Urothelium cell line (cell line): ENCODE measurements at regions not wholly inside any gene's neighbourhood (a gene's known extent, or its start where the extent isn't known, plus 50 kb on each side); places are given as distances from the start of the nearest gene placed in this dataset.

ENCODE experiments used
- DNase-seq: peaks from one replicate; pipeline ENCODE4 v3.0.0; 2011; ENCODE audit warnings: low spot score, mixed read lengths
- FAIRE-seq: peaks from 2 replicates; lab custom pipeline; 2011; peaks lifted over from hg19 to GRCh38; lab: Jason Lieb, UNC

DNA sequence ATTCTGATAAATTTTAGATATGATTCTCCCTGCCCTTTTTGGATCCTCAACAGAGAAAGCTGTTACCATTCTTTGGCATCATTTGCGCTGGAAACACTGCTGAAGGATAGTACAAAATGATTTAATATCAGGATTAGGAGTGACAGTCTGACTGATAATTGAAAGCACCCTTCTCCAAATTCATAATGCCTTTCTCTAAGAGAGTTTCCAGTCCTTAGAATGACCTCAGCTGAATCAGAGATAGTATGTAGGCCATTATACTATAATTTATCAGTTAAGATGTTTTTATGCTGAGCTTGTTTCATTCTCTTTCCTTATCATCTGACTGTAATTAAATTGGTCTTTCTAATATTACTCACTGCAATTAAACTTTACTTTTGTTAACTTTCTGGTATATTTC lies 166.7 kb downstream of the ZNF326 start:
- FAIRE-seq (no peak), DNase-seq (no peak)

DNA sequence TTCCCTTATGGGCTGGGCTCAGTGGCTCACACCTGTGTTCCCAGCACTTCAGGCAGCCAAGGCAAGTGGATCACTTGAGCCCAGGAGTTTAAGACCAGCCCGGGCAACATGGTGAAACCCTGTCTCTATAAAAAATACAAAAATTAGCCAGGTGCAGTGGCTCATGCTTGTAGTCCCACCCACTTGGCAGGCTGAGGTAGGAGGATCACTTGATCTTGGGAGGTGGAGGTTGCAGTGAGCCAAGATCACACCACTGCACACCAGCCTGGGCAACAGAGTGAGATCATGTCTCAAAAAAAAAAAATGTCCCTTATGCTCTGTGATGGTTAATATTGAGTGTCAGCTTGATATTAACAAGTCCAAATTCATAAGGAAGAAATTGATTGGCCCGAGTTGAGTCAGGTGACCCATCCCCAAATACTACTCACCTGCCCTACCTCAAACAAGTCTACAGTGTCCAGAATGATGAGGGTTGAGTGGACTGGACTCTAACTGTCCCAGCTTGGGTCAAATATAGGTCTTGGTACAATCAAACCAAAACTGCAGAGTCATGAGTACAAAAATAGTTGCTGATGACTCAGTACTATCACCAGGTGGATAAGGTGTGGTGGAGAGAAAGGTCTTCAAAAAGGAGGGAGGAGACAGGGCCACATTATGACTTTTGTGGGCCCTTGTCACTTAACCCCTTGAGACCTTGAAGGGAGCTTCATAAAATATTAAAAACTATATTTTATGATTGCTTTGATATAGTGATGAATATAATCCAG lies 161.0 kb downstream of the ZNF326 start:
- no peak for DNase-seq
- no peak for FAIRE-seq

DNA sequence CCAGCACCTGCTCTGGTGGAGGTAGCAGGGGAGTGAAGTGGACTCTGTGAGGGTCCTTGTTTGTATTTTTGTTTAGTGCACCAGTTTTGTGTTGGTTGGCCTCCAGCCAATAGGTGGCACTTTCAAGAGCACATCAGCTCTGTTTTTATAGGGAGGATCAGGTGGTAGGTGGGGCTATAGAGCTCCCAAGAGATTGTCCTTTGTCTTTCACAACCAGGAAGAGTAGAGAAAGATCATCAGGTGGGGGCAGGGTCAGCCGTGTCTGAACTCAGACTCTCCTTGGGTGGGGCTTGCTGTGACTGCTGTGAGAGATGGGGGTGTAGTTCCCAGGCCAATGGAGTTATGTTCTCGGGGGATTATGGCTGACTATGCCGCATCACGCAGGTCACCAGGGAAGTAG lies 159.8 kb downstream of the ZNF326 start:
- FAIRE-seq (no peak), DNase-seq (no peak)

DNA sequence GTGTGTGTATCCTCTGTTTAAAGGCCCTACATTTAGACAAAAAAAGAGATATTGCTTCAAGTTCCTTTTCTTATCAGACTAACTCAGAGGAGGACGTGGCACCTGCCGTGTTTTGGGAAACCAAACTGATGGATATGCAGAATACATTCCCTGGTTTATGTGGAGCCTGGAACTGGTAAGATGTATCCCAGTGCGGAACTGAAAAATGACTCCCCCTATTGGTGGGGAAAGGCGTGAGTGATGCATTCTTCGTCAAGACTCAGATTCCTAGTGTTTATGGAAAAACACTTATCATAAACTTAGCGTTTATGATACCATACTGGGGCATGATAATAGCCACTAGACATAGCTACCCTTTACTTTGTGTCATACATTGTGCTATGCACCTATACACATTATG lies 154.2 kb downstream of the ZNF326 start:
- no peak for DNase-seq
- no peak for FAIRE-seq

DNA sequence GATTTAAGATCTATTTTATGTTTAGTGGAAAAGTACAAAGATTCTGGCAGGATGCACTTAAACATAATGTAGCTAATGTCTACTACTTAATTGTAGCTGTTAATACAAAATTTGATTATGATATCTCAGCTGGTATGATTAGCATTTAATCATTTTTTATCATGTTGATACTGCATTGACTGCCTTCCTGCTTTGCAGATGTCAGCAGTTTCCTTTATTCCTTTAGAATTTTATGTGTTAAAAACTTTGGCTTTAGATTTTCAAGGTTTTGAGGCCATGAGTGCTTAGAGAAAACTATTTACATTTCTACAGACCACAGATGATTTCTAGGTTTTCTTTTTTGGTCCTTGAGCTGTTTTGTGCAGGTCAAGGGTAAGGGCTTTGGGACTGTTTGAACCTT lies 152.2 kb downstream of the ZNF326 start:
- FAIRE-seq (no peak), DNase-seq (no peak)

DNA sequence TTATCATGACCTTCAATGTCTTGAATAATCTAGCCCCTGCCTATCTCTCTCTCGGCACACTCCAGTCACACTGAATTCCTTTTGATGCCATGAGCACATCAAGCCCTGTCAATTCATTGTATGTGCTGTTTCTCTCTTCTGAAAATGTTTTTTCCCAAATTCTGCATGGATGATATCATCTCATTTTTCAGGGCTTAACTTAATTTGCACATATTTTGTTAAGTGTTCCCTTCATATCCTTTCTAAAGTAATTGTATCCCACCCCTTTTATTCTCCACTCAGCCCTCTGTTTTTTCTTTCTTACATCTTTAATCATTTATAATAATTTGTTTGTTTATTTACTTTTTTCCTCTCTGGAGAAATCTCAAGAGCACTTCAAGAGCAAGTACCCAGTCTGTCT lies 149.9 kb downstream of the ZNF326 start:
- no peak for DNase-seq
- FAIRE-seq = no peak

DNA sequence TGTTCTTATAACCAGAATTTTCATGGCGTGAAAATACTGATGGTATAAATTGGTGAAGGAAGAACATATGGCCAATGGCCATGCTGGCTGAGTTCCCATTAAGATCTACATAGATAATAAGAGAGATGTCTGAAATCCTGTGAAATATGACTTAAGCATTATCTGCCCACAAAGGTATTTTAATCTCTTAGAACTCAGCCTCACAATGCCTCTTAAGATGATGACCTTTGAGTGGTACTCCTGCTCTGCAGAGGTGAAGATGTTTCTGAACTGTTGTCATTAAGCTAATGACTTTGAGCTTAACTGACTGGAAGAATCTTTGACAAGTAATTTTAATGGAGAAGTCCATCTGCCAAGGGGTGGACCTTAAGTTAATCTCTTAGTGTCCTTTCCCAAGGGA lies 148.7 kb downstream of the ZNF326 start:
- no peak for DNase-seq
- FAIRE-seq = no peak

DNA sequence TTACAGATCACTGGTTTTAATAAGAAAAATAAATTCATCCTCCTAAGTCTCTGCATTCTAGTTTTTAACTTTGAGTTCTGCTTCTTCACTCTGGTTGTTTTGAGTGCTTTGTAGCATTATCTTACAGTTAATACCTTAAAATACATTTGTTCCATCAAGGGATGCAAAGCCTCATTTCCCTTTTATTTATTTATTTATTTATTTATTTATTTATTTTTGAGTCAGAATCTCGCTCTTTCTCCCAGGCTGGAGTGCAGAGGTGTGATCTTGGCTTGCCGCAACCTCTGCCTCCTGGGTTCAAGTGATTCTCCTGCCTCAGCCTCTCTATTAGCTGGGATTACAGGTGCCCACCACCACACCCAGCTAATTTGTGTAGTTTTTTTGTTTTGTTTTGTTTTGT lies 147.8 kb downstream of the ZNF326 start:
- FAIRE-seq = no peak

DNA sequence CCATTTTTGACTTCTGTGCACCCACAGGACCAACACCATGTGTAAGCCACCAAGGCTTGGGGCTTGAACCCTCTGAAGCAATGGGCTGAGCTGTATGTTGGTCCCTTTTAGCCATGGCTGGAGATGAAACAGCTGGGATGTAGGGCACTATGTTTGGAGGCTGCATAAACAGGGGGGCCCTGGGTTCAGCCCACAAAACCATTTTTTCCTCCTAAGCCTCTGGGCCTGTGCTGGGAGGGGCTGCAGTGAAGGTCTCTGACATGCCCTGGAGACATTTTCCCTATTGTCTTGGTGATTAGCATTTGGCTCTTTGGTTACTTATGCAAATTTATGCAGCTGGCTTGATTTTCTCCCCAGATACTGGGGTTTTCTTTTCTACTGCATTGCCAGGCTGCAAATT lies 144.9 kb downstream of the ZNF326 start:
- no peak for FAIRE-seq
- DNase-seq = no peak

More for the DNA sequence above, 147.8 kb downstream of the ZNF326 start:
- no peak for DNase-seq

DNA sequence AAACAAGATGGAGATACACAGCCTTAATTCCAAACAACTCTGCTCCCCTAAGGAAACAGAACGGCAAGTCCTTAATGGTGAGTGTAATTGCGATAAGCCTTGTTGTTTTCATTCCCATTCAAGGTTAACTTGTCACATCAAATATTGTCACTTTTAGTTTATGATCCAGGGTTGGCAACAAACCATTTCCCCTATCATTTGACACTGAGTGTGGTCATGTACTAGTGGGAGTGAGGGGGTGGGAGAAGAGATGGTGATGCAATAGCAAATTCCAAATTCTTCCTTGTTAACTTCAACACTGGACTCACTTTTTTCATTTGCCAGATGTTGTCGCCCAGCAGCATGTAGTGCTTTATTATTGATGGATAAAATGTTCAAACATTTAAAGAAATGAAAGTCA lies 140.4 kb downstream of the ZNF326 start:
- DNase-seq (no peak), FAIRE-seq (no peak)

DNA sequence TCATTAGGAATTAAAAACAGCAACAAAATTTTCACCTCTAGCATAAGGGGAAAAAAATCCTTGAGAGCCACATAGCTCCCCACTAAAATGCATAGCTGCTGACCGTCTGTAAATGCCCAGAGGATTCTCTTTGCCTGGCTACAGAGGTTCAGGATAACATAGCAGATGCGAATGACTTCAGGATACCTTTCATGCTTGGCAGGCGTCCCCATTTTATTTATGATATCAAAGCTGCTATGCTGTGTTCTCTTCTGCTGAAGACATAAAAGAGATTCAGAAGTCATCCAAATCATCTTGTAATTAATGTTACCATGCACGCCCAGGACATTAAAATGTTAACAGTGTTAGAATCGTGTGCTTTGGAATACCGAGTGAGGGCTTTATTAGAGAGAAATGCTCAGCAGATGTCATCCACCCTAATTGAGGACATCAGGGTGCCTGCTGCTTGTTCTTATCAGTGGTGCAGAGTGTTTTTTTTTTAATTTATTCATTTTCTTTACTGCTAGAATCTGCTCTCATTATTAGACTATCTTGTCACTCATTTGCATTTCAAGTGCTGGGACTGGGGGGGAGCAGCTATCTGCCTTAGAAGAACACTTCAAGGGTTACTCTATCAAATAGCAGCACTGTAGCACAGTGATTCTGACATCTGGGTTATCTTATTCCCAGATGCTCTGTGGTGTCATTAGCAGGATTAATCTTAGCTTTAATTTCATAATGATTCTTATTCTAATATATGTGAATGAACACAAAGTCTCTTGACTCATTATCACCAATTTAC lies 139.5 kb downstream of the ZNF326 start:
- no peak for FAIRE-seq
- DNase-seq = no peak

DNA sequence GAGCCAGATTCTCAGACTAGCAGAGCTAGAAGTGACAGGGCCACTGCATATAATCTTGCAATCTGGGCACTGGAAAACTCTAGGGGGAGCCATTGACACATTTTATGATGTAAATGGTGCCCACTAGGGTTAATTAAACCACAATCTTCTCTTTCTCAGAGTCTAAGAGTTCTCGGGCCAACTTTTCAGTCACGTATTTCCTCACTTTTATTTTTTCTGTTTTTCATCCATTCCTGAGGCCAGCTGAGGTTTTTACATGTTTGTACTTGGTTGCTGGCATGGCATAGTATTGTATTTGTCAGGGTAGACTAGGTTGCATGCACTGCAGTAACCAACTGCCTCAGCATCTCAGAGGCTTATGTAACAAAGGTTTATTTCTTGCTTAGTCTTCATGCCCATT lies 138.2 kb downstream of the ZNF326 start:
- DNase-seq = peak; percentile 36
- no peak for FAIRE-seq

DNA sequence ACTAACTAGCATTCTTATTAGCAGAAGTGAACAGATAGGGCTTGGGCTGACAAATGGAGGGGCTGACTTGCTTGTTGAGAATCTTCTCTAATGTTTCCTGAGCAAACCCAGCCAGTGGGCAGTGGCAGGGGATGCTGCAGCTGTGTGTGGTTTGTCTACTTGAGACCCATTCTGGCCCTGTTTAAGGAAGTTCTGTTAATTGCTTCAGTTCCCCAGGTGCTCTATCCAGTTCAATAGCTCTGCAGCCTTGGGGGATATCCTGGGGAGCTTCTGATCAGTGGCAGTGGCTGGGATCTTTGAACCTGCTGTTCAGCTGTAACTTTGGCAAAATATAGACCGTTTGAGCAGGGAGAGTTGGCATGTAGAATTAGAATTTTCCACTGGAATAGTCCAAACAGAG lies 137.4 kb downstream of the ZNF326 start:
- no peak for DNase-seq
- no peak for FAIRE-seq

DNA sequence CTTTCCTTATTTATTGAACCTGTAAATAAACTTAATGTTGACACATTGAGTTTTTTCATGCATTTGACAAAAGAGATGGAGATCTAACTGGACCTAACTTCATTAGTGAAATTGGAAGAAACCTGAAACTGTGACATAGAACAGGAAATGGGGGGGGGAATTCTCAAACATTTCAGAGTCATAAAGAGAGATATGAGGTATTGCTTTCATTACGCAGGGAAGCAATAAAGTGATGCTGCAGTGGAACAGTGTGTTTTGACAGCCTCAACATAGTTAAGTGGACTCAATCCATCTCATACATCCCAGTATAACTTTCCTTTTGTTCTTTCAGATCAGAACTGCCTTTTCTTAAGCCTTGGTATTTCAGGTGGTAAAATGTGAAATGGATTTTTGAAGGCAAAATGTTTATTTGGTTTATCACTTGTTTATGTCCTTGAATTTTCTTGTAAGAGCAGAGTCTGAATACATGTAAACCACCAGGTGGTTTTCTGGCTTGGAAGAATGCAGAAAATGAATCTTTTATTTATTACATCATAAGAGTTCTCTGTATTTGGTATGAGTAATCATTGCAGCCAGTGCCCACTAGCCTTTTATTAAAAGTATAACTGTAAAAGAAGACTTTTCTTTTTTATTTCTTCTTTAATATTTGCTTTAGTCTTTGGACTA lies 132.5 kb downstream of the ZNF326 start:
- FAIRE-seq = no peak
- DNase-seq = peak; percentile 25

DNA sequence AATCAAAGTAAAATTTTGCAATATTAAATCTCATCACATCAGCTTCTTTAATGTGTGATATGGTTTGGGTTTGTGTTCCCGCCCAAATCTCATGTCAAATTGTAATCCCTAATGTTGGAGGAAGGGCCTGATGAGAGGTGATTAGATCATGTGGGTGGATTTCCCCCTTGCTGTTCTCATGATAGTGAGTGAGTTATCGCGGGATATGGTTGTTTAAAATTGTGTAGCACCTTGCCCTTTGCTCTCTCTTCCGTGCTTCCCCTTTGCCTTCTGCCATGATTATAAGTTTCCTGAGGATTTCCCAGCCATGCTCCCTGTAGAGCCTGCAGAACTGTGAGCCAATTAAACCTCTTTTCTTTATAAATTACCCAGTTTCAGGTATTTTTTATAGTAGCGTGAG lies 131.9 kb downstream of the ZNF326 start:
- no peak for DNase-seq

DNA sequence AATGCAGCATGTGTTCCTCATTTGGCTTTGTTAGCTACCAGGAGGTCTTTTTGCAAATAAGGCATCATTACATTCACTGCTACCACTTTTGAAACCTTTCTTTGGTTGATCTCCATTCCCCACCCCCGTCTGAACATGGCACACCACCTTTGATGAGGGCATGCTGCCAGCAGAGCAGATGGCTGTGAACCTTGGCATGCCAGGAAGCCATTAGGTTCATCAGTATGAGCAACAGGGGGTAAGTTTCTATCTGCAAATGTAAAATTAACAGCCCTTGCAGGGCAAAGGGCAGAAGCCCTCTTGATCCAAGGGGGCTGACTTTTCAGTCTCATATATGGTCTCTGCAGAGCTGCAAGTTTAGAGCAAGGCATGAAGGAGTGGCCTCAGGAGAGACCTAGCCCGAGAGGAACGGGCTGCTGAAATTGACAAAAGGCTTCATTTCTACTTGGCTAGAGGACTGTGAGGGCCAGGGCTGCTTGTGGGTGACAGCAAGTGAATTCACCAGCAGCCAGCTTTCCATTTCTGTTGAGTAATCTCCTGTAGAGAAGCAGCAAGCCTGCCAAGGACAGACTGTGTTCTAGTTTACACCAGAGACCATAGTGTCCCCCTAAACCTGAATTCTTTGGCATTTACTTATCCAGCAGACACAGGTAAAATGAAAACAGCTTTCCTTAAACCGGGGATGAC lies 127.9 kb downstream of the ZNF326 start:
- no peak for FAIRE-seq
- DNase-seq = no peak

More for the DNA sequence above, 131.9 kb downstream of the ZNF326 start:
- no peak for FAIRE-seq

DNA sequence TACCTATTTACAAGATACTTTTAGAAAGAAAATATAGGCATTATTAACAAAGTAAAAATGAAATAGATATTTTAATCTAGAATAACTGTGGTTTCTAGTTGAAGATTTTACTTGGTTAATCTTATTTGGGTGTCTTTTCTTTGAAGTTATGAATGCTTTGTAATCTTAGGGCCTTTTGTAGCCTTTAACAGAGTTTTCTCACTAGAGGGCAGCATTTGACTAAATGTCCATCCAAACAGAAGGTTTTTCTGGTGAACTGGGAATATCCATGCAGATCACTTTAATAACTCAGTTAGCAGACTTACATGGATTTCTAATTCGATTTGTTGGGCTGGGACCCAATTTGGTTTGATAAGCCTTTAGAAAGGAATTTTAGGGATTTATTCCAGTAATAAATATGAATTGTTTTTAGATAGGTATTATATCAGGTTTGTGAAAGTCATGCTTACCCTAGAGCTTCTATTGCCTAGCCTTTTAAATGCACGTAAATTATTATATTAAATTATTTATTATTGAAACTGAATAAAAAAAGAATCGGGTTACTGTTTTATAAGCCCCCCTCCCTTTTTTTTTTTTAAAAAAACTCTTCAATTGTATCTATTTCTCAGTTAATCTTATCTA lies 119.7 kb downstream of the ZNF326 start:
- DNase-seq = peak; percentile 31
- FAIRE-seq = no peak

DNA sequence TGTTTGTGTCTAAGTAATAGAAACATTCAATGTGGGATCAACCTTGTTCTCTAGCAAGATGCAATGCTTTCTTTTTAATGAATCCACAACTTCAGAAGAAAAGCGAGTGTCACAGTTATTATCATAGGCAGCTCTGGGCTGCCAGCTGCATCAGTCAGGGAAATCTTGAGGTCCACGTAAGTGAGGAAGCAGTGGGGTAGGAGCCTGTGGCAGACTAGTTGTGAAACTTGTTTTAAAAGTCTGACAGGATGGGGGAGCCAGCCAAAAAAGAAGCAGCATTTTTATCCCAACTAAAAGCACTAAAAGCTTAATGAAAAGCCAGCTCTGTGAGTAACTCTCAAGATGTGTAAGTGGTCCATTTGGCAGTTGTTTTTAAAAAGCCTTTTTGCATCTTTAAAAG lies 113.1 kb downstream of the ZNF326 start:
- FAIRE-seq = no peak
- DNase-seq = no peak

DNA sequence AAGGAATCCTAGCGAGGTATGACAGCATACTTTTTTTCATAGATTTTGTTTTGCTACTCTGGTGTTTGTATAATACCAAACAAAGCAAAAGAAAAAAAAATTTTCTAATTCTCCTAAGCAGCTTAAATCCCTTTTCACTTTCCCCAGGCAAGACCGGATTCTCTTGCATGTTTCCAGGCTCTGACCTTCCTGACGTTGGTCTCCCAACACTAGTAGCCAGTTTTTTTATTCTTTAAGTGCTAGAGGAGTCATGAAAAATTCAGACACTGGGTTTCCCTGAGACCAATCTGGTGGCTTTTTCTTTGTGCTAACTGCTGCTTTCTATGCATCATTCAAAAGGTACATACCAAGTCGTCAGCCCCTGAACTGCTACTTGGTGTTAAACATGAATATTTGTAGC lies 111.4 kb downstream of the ZNF326 start:
- no peak for FAIRE-seq
- no peak for DNase-seq

DNA sequence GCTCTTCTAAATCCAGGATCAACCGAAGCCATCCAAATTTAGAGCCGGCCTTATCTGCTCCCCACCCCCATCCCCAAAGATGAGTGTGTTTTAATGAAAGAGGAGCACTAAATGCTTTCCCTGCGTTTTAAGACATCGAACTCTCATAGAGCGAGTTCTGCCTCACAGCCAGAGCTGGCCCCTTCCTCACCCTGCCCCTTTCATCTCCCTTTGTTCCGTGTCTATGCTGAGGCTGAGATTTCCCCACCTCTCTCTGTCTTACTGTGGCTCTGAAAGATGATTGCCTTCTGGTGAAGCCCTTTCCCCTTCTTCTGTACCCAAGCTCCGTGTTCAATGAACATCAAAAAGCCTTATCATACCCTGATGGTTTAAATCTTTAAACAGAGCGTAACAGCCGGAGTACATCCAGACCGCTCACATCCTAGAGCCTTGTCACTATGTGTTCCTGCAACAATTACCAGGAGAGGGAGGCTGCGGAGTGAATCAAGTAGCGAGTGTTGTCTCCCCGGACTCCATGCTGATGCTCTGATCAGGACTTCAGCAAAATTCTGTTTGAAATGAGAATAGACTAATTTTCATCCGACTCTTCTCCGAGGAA lies 110.1 kb downstream of the ZNF326 start:
- no peak for DNase-seq
- FAIRE-seq = no peak
